H4 (cell line): ENCODE measurements at regions not wholly inside any gene's neighbourhood (a gene's known extent, or its start where the extent isn't known, plus 50 kb on each side); places are given as distances from the start of the nearest gene placed in this dataset.
"Not testable (repeated sequence)": the region's sequence is repeated elsewhere in the genome, so short reads cannot be mapped to it uniquely, and the experiment has no call there.

Experiments used
- DNase-seq: peaks from one replicate; pipeline ENCODE4 v3.0.0-alpha.2; 2015; ENCODE audit warnings: low spot score

DNA sequence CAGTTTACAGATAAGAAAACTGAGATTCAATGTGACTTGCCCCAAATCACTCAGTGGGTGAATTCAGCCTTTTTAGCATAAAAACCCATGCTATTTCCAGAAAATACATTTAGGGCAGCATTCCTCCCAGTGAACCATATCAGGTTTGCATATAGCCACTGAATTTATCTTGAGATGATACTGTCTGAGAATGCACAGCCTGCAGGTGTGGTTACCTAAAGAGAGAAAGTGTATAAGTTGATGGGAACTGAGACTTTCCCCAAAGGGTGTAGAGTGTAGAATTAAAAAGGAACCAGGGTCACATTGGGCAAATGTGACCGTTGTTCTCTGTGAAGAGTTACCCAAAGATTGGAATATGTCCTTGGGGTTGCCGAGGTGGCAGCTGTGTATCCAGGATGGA lies 100.0 kb upstream of the PIK3R1 start:
- no peak for DNase-seq

DNA sequence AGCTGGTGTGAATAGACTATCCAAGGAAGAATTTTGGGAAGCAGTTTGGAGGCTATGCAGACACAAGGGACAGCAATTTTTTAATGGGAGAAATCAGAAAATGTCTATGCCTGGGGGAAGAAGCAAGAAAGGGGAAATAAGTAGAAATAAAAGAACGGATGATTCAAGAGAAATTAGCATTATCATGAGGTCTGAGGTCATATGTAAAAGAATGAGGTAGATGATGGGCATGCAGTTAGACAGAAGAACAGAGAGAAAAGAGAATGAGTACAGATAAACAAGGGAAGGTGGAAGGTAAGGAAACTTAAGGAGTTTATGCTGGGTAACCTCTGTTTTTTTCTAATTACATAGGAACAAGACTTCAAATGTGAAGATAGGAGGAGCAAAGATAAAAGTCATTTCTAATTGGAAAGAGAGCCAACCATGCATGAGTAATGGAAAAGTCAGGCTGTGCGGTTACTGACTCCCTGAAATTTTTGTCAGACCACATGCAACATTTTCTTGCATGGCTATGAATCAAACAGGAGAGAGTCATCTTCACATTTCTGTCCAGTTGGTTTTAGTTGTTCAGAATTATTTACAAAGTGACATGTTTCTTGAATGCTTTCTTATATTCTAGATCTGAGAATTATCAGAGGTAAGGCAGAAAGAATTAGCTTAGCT lies 101.0 kb upstream of the PIK3R1 start:
- peak; percentile 39 for DNase-seq

DNA sequence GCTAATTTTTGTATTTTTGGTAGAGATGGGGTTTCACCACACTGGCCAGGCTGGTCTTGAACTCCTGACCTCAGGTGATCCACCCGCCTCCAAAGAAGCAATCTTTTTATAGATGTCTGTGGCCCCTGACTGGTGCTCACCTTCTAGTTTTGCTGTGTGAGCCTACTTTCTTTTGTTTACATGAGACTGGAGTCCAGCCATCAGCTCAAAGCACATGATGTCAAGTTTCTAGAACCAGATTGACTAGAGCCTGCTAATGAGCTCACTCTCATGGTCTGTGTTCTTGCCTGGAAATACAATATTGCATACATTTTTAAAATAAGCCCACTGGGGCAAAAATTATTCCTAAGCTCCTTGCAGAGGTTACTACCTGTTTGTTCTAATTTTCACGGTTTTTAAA lies 102.9 kb upstream of the PIK3R1 start:
- no peak for DNase-seq

DNA sequence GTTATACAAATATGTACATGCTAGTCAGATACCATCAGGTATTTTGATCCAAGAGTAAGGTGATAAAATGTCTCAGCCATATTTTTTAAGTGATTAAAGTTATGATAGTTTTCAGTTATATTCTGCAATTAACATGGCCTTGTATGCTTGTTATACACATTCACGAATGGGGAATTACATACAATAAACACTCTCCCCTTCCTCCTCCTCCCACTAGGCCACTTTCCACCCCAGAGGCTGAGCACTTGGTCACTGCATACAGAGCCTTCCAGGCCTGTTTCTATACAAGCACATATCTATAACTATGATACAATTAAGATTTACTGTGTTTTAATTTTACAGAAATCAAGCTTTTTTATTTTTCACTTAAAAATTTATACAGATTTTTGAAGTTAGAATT lies 104.7 kb upstream of the PIK3R1 start:
- DNase-seq: no peak

DNA sequence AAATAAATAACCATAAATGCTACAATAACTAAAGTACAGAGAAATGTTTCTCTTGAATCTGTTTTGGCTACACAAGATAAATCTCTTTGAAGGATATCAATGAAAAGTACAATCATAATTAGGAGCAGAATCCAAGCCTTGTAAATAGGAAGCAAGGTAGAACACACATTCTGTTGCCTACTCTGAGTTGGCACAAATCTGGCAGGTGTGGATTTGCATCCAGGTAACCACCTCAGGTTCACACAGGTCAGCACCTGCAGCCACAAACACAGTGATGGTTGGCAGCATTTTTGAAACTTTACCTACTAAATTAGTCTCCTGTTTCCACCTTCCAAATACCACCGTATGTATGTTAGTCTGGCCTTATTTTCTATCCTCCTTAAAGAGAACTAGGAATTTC lies 105.3 kb upstream of the PIK3R1 start:
- no peak for DNase-seq

DNA sequence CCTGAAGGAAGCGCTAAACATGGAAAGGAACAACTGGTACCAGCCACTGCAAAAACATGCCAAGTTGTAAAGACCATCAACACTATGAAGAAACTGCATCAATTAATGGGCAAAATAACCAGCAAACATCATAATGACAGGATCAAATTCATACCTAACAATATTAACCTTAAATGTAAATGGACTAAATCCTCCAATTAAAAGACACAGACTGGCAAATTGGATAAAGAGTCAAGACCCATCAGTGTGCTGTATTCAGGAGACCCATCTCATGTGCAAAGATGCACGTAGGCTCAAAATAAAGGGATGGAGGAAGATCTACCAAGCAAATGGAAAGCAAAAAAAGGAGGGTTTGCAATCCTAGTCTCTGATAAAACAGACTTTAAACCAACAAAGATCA lies 111.3 kb upstream of the PIK3R1 start:
- not testable (repeated sequence) for DNase-seq

DNA sequence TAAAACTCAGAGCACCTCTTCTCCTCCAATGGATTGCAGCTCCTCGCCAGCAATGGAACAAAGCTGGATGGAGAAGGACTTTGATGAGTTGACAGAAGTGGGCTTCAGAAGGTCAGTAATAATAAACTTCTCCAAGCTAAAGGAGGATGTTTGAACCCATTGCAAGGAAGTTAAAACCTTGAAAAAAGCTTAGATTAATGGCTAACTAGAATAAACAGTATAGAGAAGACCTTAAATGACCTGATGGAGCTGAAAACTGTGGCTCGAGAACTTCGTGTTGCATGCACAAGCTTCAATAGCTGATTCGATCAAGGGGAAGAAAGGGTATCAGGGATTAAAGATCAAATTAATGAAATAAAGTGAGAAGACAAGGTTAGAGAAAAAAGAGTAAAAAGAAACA lies 112.3 kb upstream of the PIK3R1 start:
- DNase-seq: not testable (repeated sequence)

DNA sequence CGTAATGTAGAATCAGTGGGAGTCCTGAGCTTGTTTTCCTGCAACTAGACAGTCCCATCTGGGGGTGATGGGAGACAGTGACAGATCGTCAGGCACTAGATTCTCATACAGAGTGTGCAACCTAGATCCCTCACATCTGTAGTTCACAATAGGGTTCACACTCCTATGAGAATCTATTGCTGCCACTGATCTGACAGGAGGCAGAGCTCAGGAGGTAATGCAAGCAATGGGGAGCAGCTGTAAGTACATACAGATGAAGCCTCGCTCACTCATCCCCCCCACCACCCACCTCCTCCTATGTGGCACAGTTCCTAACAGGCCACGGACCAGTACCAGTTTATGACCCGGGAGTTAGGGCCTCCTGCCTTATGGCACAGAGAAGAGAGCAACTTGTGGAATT lies 116.2 kb upstream of the PIK3R1 start:
- no peak for DNase-seq

DNA sequence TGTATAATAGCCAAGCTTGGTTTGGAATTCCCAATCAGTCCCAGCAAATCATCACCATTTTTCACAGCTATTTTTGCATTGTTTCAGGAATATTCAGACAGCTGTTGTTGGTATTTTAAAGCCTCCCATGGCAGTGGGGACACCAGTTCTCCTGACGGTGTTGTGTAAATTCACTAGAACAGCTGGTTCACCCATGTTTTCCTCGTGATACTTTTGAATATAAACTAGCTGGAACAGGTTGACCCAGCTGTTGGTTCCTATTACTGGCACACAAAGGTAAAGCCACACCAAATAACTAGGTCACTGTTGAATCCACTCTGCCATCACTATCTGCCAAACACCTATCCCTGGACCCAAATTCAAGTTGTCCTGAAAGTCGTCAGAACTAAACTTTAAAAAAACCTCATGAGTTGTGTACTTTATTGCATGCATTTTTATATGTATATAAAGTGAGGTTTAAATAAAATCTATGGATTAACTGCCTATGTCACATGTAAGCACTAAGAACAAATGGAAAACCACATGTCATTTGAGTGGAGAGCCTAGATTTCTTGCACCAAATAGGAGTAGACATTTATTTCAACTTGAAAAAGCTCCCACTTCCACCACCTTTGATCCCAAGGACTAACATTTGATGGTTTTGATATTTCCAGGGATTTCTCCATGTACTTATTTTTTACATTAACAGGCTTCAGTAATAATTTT lies 121.9 kb upstream of the PIK3R1 start:
- no peak for DNase-seq

DNA sequence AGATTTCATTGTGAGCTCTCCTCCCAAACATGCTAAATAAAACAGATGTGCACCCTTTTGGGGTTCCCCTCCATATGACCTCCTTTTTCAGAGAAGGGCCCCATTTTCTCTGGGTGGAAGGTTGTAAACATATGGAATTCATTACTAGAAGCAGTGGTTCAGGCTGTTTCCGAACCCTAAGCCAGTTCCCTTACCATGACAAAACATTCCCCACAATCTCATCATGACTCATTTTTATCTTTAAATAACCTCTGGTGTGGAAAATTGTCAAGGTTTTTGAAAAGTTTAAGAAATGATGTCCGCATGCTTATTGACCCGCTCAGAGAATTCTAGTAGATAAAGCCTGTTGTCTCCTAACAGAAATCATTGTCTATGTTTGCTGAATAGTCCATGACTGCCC lies 127.3 kb upstream of the PIK3R1 start:
- DNase-seq: peak; percentile 6

DNA sequence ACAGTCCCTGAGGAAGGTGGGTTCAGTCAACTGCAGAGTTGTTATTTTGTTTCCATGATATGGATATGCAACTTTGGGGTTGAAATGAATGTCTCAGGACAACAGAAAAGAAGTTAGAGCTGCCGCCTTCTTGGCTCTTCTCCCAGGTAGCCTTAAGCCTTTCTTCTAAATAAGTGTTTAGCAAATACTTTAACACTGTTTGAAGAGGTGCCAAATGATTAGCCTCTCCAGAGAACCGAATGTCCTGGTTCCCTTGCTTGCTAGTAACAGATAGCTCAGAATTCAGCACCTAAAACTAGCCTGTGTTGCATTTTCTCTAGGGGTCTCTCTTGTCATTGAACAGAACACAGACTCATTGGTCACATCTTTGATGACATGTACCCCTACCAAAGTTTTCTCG lies 127.7 kb upstream of the PIK3R1 start:
- no peak for DNase-seq

DNA sequence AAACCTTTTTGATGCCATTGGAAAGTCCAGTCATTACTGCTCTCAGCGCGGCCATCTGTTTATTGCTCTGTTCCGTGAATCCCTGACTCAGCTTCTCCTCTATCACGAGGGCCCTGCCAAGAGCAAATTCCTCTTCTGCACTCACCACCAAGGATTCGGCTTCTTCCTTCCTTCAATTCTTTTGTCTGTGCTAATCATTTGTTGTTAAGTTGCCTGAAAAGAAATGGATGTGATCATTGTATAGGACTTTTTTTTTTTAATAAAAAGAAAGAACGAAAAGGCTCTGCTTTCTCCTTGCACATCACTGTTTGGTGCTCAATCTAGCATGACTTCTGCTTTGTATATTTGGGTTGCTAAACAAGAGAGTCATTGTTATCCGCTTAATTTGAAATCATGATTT lies 128.7 kb upstream of the PIK3R1 start:
- DNase-seq: no peak

DNA sequence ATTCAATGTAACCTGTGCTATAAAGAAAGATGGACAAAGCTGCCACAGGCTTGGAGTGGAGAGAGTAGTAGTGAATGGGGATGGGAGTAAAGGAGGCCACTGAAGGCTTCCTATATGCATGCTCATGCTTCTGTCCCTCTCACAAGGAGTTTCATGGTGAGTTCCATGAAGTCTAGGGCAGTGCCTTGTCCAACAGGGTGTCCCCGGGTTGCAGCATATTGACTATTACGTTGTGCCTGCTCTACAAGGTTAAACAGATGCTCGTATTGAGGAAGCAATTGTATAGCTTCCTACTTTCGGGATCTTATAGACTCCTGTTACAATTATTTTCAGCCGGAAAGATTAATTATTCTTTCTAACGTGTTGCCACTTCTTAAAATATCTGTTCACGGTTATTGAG lies 129.1 kb upstream of the PIK3R1 start:
- no peak for DNase-seq

DNA sequence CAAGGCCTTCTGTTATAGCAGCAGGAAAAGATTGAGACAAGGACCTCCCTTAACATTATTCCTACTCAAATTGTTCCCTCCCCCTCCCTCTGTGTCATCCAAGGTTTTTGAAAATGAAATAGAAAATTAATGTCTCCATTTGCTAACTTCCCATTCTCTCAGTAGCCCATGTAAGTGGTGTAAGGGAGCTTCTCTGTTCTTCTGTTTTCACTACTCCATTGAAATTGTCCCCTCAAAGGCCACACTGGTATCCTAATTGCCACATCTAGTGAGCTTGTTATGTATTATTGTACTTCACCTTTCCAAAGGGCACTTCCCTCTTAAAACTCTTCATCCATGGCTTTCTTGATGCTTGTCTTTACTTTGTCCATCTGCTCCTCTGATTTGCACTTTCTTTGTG lies 131.2 kb upstream of the PIK3R1 start:
- no peak for DNase-seq

DNA sequence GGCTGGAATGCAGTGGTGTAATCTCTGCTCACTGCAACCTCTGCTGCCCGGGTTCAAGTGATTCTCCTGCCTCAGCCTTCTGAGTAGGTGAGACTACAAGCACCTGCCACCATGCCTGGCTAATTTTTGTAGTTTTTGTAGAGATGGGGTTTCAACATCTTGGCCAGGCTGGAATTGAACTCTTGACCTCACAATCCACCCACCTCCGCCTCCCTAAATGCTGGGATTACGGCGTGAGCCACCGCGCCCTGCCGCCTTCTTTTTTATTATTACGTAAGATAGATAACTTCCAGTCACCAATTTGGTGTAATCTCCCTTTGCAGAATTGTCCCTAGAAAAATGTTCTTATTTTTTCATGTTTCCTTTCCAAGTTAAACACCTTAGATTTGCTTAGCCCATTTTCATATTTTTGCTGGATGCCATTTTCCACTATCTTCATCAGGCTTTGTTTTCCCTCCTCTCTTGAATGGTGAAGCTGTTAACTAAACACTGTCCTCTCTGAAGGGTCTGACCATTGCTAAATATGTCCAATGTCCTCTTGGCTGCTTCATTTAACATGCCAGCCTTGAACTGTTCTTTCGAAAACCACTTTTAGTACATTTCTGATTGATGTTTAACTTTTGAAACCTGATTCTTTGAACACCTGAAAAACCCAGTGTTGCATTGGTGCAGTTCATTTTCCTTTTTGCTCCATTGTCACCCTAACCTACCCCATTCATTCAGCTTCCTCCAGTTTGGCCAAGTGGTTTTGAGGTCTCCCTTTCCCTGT lies 135.1 kb upstream of the PIK3R1 start:
- DNase-seq: no peak

DNA sequence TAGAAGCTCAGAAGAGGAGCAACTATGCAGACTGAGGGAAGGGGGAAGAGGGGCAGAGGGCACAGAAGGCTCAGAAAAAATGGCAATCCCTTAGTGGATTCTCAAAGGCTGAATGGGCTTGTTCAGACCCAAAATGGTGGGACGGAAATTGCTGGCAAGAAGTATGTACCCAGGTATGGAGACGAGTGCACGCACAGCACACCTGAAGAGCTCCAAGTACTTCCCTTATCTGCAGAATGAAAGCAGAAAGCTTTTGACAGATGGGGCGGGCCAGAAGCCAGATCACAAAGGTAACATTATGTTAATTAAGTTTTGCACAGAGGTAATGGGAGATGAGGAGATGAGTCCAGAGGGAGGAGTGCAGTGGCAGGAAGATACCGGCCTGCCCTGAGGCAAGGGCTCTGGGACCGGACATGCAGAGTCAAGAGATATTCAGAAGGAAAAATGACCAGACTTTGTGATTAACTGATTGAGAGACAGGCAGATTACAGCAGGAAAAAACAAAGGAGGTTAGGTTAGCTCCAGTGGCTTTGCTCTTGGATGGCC lies 138.1 kb upstream of the PIK3R1 start:
- no peak for DNase-seq

DNA sequence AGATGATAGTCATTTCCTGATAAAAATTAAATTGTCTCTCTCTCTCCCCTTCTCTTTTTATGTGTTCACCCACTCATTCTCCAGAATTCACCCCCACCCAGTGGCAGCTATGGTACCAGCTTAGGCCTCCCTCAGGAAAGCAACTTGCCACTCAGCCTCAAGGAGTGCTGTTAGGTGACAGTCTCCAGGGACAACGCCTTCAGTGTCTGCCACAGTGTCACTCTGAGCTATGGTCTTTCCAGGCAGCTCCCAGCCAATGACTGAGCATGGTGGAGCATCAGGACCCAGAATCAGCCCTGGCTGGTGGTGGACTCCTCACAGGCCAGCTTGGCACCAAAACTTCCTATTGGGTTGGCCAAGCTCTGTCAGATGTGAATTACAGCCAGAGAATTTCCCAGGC lies 140.9 kb upstream of the PIK3R1 start:
- DNase-seq: no peak

DNA sequence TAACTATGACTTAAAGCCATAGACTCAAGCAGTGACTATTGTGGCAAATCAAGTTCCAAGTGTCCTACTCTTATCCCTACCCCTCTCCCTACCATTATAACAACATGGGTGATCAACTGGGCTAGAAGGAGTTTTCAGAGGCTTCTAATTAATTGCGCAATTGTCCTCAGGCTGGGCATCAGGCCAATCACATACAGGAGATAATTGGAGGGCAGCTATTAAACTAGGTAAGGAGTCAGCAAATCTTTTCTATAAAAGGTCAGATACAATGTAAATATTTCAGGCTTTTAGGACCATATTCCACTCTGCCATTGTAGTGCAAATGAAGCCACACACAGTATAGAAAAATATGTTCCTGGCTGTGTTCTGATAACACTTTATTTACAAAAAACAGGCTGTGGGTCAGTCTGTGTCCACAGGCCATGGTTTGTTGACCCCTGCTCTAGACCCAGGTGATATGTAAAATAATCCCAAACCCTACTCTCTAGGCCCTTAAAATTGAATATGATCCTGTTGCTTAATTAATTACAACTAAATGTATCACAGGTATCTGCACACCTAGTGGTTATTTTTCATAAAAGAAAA lies 141.4 kb upstream of the PIK3R1 start:
- DNase-seq: no peak

DNA sequence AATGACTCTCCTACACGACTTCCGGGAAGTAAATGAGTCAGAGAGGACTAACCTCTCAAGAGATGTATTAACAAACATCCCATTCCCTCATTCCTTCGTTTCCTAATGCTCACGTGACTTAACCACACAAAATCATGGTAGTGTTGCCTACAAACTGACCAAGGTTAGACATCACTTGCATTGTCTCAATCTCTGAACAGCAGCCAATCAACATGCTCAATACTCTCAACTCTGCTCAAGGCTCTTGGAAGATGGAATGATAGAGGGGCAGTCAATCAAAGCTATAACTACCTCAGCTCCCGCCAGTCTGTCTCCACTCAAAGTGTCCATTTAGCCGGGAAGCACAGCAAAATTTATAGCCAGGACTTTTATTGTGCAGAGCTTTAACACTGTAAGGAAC lies 143.8 kb upstream of the PIK3R1 start:
- DNase-seq: peak; percentile 43

DNA sequence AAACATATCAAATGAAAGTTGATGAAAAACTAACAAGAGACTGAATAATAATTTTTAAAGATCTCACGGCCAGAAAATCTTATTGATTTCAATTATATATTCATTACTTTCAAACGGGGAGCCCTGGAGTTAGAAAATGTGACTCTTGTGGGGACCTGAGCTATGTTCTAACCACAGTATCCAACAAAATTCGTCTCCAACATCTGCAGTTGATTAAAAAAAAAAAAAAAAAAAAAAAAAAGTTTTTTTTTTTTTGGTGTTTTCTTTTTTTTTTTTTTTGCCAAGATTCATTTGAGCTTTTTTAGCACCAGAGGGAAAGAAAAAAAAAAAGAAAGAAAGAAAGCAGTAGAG lies 144.3 kb upstream of the PIK3R1 start:
- DNase-seq: no peak

DNA sequence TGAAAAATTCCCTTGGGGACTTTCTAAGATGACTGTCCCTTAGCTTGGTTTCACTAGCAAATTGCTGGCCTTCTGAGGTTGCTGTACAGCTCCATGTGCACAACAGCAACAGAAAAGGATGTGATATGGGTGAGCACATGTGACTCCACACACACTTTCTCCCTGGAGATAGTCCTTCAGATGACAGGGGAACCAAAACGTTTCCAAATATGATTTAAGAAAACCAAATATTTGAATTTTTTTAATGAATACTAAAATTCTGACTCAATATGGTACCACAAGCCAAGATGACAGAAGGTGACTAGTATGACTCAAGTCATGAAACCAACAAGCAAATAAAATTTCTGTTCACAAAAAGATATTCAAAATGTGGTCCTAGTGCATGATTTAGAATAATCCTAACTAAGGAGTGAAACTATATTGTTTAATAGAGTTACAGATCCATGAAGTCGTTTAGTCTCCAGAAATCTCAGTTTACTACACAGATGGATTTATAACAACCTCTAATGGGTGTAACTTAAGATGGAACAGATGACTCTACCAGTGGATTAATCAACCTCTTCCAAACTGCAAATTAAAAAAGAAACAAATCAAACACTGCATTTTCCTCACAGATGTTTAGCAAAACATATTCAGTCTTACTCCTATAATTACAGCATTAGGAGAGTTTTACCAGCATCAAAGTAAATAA lies 144.8 kb upstream of the PIK3R1 start:
- no peak for DNase-seq
